ENCODE measurements at regions not wholly inside any gene's neighbourhood (a gene's known extent, or its start where the extent isn't known, plus 50 kb on each side); places are given as distances from the start of the nearest gene placed in this dataset.
A peak's percentile ranks its signal among the peaks of the same experiment; 100 is the strongest.

- DNase-seq, result no peak
Measured at GRCh38 chr12:74917743-74918142, 291.9 kb downstream of the KCNC2 start.

- no peak for DNase-seq
Measured at GRCh38 chr12:74918291-74918690, 291.3 kb downstream of the KCNC2 start.

- no peak for DNase-seq
Measured at GRCh38 chr12:74922117-74922516, 287.5 kb downstream of the KCNC2 start.

GRCh38 chr12:74922642-74923041, 287.0 kb downstream of the KCNC2 start:
- no peak for DNase-seq

GRCh38 chr12:74941670-74942069, 268.0 kb downstream of the KCNC2 start:
- no peak for DNase-seq

GRCh38 chr12:74945771-74946198, 263.9 kb downstream of the KCNC2 start:
- no peak for DNase-seq

- no peak for DNase-seq
Measured at GRCh38 chr12:74953697-74954096, 255.9 kb downstream of the KCNC2 start.

GRCh38 chr12:74957231-74957630, 252.4 kb downstream of the KCNC2 start:
- DNase-seq, result no peak

GRCh38 chr12:74957634-74958033, 252.0 kb downstream of the KCNC2 start:
- DNase-seq, result no peak

- no peak for DNase-seq
Measured at GRCh38 chr12:74959657-74960056, 250.0 kb downstream of the KCNC2 start.

- DNase-seq, result no peak
Measured at GRCh38 chr12:74963304-74963703, 246.3 kb downstream of the KCNC2 start.

GRCh38 chr12:74963867-74964331, 245.7 kb downstream of the KCNC2 start:
- no peak for DNase-seq

GRCh38 chr12:74964390-74964789, 245.2 kb downstream of the KCNC2 start:
- DNase-seq, result no peak

- DNase-seq, result no peak
Measured at GRCh38 chr12:74971201-74971600, 238.4 kb downstream of the KCNC2 start.

- no peak for DNase-seq
Measured at GRCh38 chr12:74977832-74978481, 231.7 kb downstream of the KCNC2 start.

GRCh38 chr12:74980510-74980909, 229.1 kb downstream of the KCNC2 start:
- no peak for DNase-seq

- no peak for DNase-seq
Measured at GRCh38 chr12:74981541-74981940, 228.1 kb downstream of the KCNC2 start.

- no peak for DNase-seq
Measured at GRCh38 chr12:74983917-74984316, 225.7 kb downstream of the KCNC2 start.

GRCh38 chr12:74984631-74985030, 225.0 kb downstream of the KCNC2 start:
- DNase-seq, result no peak

GRCh38 chr12:74985293-74985985, 224.2 kb downstream of the KCNC2 start:
- no peak for DNase-seq

- peak; percentile 2 for DNase-seq
Measured at GRCh38 chr12:74985986-74986319, 223.7 kb downstream of the KCNC2 start.

- DNase-seq, result no peak
Measured at GRCh38 chr12:74988156-74988555, 221.5 kb downstream of the KCNC2 start.

Data from NCI-H345 (cell line).